IPS-18c (cell line): ENCODE measurements at regions not wholly inside any gene's neighbourhood (a gene's known extent, or its start where the extent isn't known, plus 50 kb on each side); places are given as distances from the start of the nearest gene placed in this dataset.

ENCODE experiments used
- H3K4me3 ChIP-seq: 2 replicates; pipeline ENCODE4 v1.7.0; 2013; ENCODE audit warnings: low read depth, mild to moderate bottlenecking, low read length, moderate library complexity; ENCODE audit not compliant: insufficient read depth
- H3K9me3 ChIP-seq: one replicate; pipeline ENCODE4 v1.6.1; 2013; ENCODE audit warnings: mild to moderate bottlenecking, low read length, moderate library complexity; ENCODE audit not compliant: control insufficient read depth, insufficient read depth

DNA sequence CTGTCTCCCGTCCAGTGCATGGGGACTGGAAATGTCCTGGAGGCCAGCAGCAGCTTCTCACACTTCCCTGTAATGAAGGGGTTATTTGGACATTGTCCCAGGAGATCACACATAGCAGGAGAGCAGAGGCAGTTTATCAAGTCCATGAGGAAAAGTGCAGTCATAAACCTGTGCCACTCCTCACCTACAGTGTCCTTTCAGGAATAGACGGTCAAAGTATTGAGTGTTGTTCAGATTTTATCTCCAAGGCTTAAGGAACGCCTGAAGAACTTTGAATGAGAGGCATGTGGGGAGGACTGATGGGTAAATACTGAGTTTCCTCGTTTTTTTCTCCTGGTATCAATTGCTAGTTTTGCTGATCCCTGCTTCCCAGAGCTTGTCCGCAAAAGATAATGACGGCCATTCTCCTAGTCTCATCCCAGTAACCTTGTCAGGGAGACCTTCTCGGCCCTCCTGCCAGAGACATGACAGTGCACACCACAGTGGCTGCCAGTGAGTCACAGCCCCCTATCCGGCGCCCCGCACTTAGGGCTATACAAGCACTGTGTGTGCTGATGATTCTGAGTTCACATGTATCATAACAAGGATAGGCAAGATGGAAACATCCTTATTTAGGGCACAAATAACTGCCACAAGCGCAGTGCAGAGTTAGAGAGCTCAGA, 495.5 kb upstream of the MGMT start:
- Histone ChIP-seq H3K4me3 (no peak overlapping the region), H3K9me3 (peaks cover under 1% of the 10 kb centered on the region)

- no peak overlapping the region for H3K4me3 ChIP-seq
- H3K9me3 ChIP-seq = no peaks in the 10 kb centered on the region
Observed at GRCh38 chr10:128972036-128972405, 495.0 kb upstream of the MGMT start.

GRCh38 chr10:128973221-128973620, 493.8 kb upstream of the MGMT start:
- Histone ChIP-seq H3K9me3 (no peaks in the 10 kb centered on the region), H3K4me3 (no peak overlapping the region)

- Histone ChIP-seq H3K4me3 (no peak overlapping the region), H3K9me3 (no peaks in the 10 kb centered on the region)
Observed at GRCh38 chr10:128976856-128977255, 490.2 kb upstream of the MGMT start.

DNA sequence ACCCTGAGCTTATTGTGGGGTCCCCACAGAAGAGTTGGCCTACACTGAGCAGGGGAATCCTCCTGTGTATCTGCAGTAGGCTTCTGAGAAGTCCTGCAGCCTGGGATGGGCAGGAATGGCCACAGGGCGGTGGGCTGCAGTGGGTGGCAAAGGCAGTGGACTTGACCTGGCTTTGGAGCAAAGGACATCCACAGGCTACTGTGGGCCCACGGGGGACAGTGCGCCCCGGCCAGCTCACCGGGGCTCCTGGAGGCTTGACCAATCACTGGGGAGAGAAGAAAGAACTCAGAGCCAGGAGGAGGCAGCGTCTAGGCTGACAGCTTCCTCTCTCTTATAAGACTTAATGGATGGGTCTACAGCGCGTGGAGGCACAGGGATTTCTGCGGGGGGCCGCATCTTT, 488.8 kb upstream of the MGMT start:
- no peak overlapping the region for H3K4me3 ChIP-seq
- no peaks in the 10 kb centered on the region for H3K9me3 ChIP-seq

- no peak overlapping the region for H3K4me3 ChIP-seq
- no peaks in the 10 kb centered on the region for H3K9me3 ChIP-seq
Observed at GRCh38 chr10:128979405-128979804, 487.6 kb upstream of the MGMT start.

- H3K9me3 ChIP-seq = no peaks in the 10 kb centered on the region
- no peak overlapping the region for H3K4me3 ChIP-seq
Observed at GRCh38 chr10:128981251-128981650, 485.8 kb upstream of the MGMT start.

GRCh38 chr10:128981881-128982615, 485.0 kb upstream of the MGMT start:
- Histone ChIP-seq H3K9me3 (no peaks in the 10 kb centered on the region), H3K4me3 (no peak overlapping the region)

DNA sequence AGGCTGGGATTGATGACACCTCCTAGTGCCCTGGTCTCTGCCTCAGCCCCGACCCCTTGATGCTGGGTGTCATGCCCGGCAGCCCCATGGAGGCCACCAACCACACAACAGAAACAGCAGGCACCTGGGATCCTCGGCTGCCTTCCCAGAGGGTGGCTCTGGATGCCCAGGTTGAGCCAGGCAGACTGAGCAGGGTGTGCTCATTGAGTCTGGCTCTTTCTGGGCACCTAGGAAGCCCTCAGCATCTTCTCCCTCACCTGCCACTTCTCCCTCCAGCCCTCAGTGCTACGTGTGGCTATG, 484.5 kb upstream of the MGMT start:
- Histone ChIP-seq H3K4me3 (no peak overlapping the region), H3K9me3 (no peaks in the 10 kb centered on the region)

- no peak overlapping the region for H3K4me3 ChIP-seq
- H3K9me3 ChIP-seq = no peaks in the 10 kb centered on the region
Observed at GRCh38 chr10:128985036-128985435, 482.0 kb upstream of the MGMT start.

DNA sequence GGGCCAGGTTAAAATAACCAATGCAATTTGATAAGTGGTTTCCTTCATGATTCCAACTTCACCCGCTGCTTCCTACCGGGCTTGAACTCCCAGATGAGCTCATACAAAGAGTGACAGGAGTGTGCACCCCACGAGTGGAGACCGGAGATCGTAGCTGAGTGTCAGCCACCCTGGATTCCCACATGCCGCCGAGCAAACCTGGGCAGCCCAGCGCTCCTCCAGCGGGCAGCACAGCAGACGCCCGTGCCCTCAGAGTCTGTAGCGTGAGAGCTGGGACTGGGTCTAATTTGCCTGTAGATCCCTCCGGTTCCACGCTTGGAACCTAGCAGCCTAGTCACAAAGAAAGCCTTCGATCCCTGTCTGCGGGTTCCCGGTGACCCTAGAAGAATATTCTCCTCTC, 476.1 kb upstream of the MGMT start:
- Histone ChIP-seq H3K9me3 (no peaks in the 10 kb centered on the region), H3K4me3 (no peak overlapping the region)

GRCh38 chr10:128992770-128993169, 474.3 kb upstream of the MGMT start:
- no peak overlapping the region for H3K4me3 ChIP-seq
- peaks cover under 1% of the 10 kb centered on the region for H3K9me3 ChIP-seq

DNA sequence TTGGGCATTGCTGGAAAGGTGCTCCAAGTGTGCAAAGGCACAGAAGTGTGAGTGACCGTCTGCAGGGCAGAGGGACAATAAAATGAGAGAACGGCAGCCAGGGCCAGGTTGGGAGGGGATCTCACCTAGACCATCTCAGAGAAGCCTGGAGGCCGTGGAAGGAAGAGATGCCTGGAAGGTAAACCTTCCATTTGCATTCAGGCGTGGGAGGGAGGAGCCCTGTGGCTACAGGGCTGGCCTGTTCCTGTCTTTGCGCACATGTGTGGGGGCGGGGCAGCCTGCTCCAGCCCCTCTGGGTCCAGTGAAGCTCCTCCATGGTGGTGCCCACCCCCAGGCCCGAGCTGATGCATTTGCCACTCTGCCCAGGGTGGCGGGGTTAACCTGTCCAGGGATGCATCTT, 473.6 kb upstream of the MGMT start:
- H3K4me3 ChIP-seq = no peak overlapping the region
- H3K9me3 ChIP-seq = peaks cover 2% of the 10 kb centered on the region

DNA sequence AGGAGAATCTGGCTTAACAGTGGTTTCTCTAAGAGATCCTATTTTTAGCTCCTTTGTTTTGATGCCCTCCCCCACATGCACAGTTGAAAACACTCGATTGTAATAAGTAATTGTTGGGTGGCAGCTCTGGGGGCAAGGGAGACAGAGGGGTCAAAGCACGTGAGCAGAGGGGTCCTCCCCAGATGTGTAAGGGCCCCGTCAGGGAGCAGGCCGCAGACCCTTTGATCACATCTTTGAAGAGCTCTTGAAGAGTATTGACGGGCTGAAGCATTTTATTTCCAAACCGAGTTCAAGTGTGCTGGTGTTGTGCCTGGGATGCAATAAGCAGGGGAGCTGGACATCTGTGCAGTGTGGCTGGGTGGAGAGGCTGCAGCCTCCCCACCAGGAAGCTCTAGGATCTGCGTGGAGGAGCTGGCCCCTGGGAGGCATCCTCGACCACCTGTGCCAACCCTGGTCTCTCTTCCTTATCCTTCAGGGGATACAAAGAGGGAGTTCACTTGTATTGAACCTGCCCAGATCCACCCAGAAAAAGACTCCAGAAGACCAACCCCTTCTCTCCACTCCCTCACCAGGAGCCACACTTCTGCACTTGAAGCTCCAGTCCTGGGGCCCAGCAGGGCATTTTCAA, 473.0 kb upstream of the MGMT start:
- Histone ChIP-seq H3K4me3 (no peak overlapping the region), H3K9me3 (peaks cover 2% of the 10 kb centered on the region)

- Histone ChIP-seq H3K9me3 (peaks cover 2% of the 10 kb centered on the region), H3K4me3 (no peak overlapping the region)
Observed at GRCh38 chr10:128994598-128995143, 472.4 kb upstream of the MGMT start.

GRCh38 chr10:128995676-128996075, 471.4 kb upstream of the MGMT start:
- peaks cover 2% of the 10 kb centered on the region for H3K9me3 ChIP-seq
- H3K4me3 ChIP-seq = no peak overlapping the region

- Histone ChIP-seq H3K4me3 (no peak overlapping the region), H3K9me3 (peaks cover 2% of the 10 kb centered on the region)
Observed at GRCh38 chr10:128996092-128996491, 470.9 kb upstream of the MGMT start.

DNA sequence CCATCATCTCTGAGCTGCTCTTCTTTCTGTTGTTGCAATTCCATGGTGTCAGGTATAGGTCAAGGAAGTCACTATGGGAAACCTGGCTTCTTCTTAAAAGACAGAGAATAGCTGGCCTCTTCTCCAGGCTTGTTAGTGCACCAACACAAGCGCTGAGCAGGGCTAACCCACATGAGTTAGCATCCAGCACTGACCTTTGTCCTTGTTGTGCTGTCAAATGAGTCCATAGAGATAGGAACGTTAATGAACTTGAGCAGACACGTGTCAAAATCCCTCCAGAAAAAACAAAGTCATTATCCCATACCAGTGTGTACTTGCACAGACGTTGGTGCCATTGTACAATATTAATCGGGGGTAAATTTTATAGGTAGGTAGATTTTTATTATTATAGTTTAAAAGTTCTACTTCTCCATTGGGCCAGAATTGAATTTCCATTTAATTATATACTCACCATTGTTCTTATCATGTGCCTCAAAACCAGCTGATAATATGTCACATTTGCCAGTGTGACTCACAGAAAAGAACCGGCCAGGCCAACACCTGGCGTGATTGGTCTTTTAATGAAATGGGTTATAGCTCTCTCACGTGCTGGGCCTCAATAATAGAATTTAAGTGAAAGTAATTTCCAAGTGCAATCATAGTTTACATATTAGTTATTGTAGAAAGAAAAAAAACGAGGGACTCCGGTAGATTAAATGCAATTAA, 468.8 kb upstream of the MGMT start:
- H3K9me3 ChIP-seq = peaks cover 2% of the 10 kb centered on the region
- H3K4me3 ChIP-seq = no peak overlapping the region
